Mucosa of descending colon (tissue), 3 donors: ENCODE measurements at regions not wholly inside any gene's neighbourhood (a gene's known extent, or its start where the extent isn't known, plus 50 kb on each side); places are given as distances from the start of the nearest gene placed in this dataset.
A peak's percentile ranks its signal among the peaks of the same experiment; 100 is the strongest.

Experiments used
- ATAC-seq: fragments of 200-7000 bp; cut with Tn5 transposase; one replicate; pipeline ENCODE4 v1.9.1; 2020; ENCODE audit warnings: mild to moderate bottlenecking, moderate library complexity
- DNase-seq, 3 donors: peaks; one replicate each; pipeline ENCODE4 v3.0.0-alpha.2; 2020
- H3K36me3 ChIP-seq: fragments of 200-600 bp; one replicate; pipeline ENCODE4 v1.8.0; 2021; ENCODE audit warnings: low read depth, mild to moderate bottlenecking
- H3K4me1 ChIP-seq: fragments of 200-600 bp; one replicate; pipeline ENCODE4 v1.8.0; 2021; ENCODE audit warnings: low read depth, mild to moderate bottlenecking
- H3K4me3 ChIP-seq: fragments of 200-600 bp; one replicate; pipeline ENCODE4 v1.8.0; 2021; ENCODE audit warnings: mild to moderate bottlenecking
- H3K9me3 ChIP-seq: fragments of 200-600 bp; one replicate; pipeline ENCODE4 v1.8.0; 2021; ENCODE audit warnings: mild to moderate bottlenecking
- CTCF ChIP-seq: fragments of 200-600 bp; IDR thresholded peaks from one replicate; pipeline ENCODE4 v1.8.0; 2022; ENCODE audit warnings: antibody characterized with exemption, mild to moderate bottlenecking
- intact Hi-C, 2 donors: fragments of 100-400 bp; cut with DNase I in 1 of 2; cut with micrococcal nuclease in 1 of 2; formaldehyde crosslinking; loops; one replicate each; pipeline versions ENCODE4 v1.11.0 to v1.11.1; 2022; cut with DNase I, micrococcal nuclease
- donor health status: DM: no; HTN: no; CAD: no; lungs with moderate emphysema.
- donor health status: DM: no; HTN: no; CAD: no.
- donor health status: DM: no; HTN: yes; CAD: no.

- Histone ChIP-seq H3K4me3 (no peak overlapping the region), H3K36me3 (no peaks in the 10 kb centered on the region), H3K9me3 (no peaks in the 10 kb centered on the region), H3K4me1 (no peaks in the 10 kb centered on the region)
- intact Hi-C loops, result no loop called here
- no peak for TF ChIP-seq CTCF
- DNase-seq (no peak), ATAC-seq (no peak)
Measured at GRCh38 chrX:39574178-39574577, 523.6 kb downstream of the BCOR start.

GRCh38 chrX:39576041-39576872 lies 521.5 kb downstream of the BCOR start:
- no peaks in the 10 kb centered on the region for H3K9me3 ChIP-seq
- TF ChIP-seq CTCF, result no peak
- intact Hi-C loops, result no loop called here
- no peak for ATAC-seq
- H3K36me3 ChIP-seq, result no peaks in the 10 kb centered on the region
- no peak overlapping the region for H3K4me3 ChIP-seq
- no peaks in the 10 kb centered on the region for H3K4me1 ChIP-seq
- DNase-seq, result no peak

GRCh38 chrX:39577206-39577984 lies 520.4 kb downstream of the BCOR start:
- no peak overlapping the region for H3K4me3 ChIP-seq
- no peaks in the 10 kb centered on the region for H3K9me3 ChIP-seq
- intact Hi-C loops, result no loop called here
- ATAC-seq, result no peak
- H3K36me3 ChIP-seq, result no peaks in the 10 kb centered on the region
- no peak for DNase-seq
- no peak for TF ChIP-seq CTCF
- no peaks in the 10 kb centered on the region for H3K4me1 ChIP-seq

- intact Hi-C loops, result no loop called here
- peak in 2 of 3 donors; percentile 17 to 24 for DNase-seq
- Histone ChIP-seq H3K9me3 (no peaks in the 10 kb centered on the region), H3K4me3 (no peak overlapping the region), H3K36me3 (no peaks in the 10 kb centered on the region), H3K4me1 (no peaks in the 10 kb centered on the region)
- ATAC-seq, result peak; percentile 32
- no peak for TF ChIP-seq CTCF
Measured at GRCh38 chrX:39577985-39578869, 519.5 kb downstream of the BCOR start.

- Histone ChIP-seq H3K36me3 (no peaks in the 10 kb centered on the region), H3K9me3 (no peaks in the 10 kb centered on the region), H3K4me1 (no peaks in the 10 kb centered on the region), H3K4me3 (no peak overlapping the region)
- intact Hi-C loops, result no loop called here
- peak; percentile 64 for ATAC-seq
- peak in 1 of 3 donors; percentile 25 for DNase-seq
- no peak for TF ChIP-seq CTCF
Measured at GRCh38 chrX:39580043-39580442, 517.7 kb downstream of the BCOR start.
